Aorta (tissue), 5 donors: ENCODE measurements at regions not wholly inside any gene's neighbourhood (a gene's known extent, or its start where the extent isn't known, plus 50 kb on each side); places are given as distances from the start of the nearest gene placed in this dataset.

ENCODE experiments used
- ATAC-seq: fragments of 200-7000 bp; cut with Tn5 transposase; one replicate; pipeline ENCODE4 v1.9.1; 2022; ENCODE audit warnings: moderate library complexity; ENCODE audit not compliant: low FRiP score
- DNase-seq, 2 donors: peaks; one replicate each; pipeline ENCODE4 v3.0.0-alpha.2; 2020
- H3K27ac ChIP-seq, 2 donors: one replicate each; pipeline ENCODE4 v1.5.1; 2013; ENCODE audit warnings: low read length in 2 of 2, mild to moderate bottlenecking in 2 of 2, moderate library complexity in 2 of 2, control low read depth in 1 of 2, inconsistent platforms in 1 of 2, low read depth in 1 of 2
- H3K27me3 ChIP-seq, 2 donors: one replicate each; pipeline ENCODE4 v1.6.1; 2013; ENCODE audit warnings: control low read depth in 1 of 2, low read length in 1 of 2, mild to moderate bottlenecking in 1 of 2, moderate library complexity in 1 of 2; ENCODE audit not compliant: insufficient read depth in 2 of 2, control insufficient read depth in 1 of 2
- H3K36me3 ChIP-seq, 2 donors: one replicate each; pipeline ENCODE4 v1.6.1; 2013; ENCODE audit warnings: control low read depth in 1 of 2, low read length in 1 of 2, mild to moderate bottlenecking in 1 of 2; ENCODE audit not compliant: insufficient read depth in 2 of 2, control insufficient read depth in 1 of 2
- H3K4me1 ChIP-seq, 2 donors: one replicate each; pipeline ENCODE4 v1.6.1; 2013; ENCODE audit warnings: low read length in 2 of 2, control low read depth in 1 of 2, mild to moderate bottlenecking in 1 of 2, moderate library complexity in 1 of 2; ENCODE audit not compliant: insufficient read depth in 2 of 2, control insufficient read depth in 1 of 2
- H3K4me3 ChIP-seq, 2 donors: one replicate each; pipeline ENCODE4 v1.5.1; 2013; ENCODE audit warnings: low read length in 2 of 2, control low read depth in 1 of 2, mild to moderate bottlenecking in 1 of 2
- H3K9me3 ChIP-seq: one replicate; pipeline ENCODE4 v1.6.1; 2013; ENCODE audit warnings: mild to moderate bottlenecking, low read length; ENCODE audit not compliant: control insufficient read depth
- WGBS, 2 donors: extraction: QIAGEN DNeasy Blood & Tissue Kit; methylation state at CpG; one replicate each; pipeline ENCODE4 v1.1.7; 2013; 5-methylcytosine and 5-hydroxymethylcytosine counted together
- intact Hi-C, 2 donors: fragments of 100-400 bp; cut with DNase I; formaldehyde crosslinking; loops; one replicate each; pipeline versions ENCODE4 v1.14.2 to v1.15.0; 2022
- donor health status: healthy with polysubstance abuse.
- donor health status: Bipolar disorder and iron deficiency.
- donor health status: DM: no; HTN: no; CAD: no.
- donor health status: DM: no; HTN: no; CAD: no.
- donor health status: DM: yes; HTN: yes; CAD: no.

- WGBS, 2 donors, result 95 to 98% methylated on average over 2 of the region's 2 CpGs
- ATAC-seq (no peak), DNase-seq (no peak)
- Histone ChIP-seq H3K27me3 (no peaks in the 10 kb centered on the region), H3K27ac (no peak overlapping the region), H3K4me3 (no peak overlapping the region), H3K36me3 (no peaks in the 10 kb centered on the region), H3K4me1 (no peaks in the 10 kb centered on the region), H3K9me3 (no peaks in the 10 kb centered on the region)
- intact Hi-C loops, result no loop called here
These were observed 142.5 kb upstream of the ARID2 start for GRCh38 chr12:45587012-45587411.

GRCh38 chr12:45587877-45588533, 141.5 kb upstream of the ARID2 start:
- H3K36me3 ChIP-seq, result no peaks in the 10 kb centered on the region
- H3K4me1 ChIP-seq, result no peaks in the 10 kb centered on the region
- ATAC-seq, result no peak
- intact Hi-C loops, result no loop called here
- no peak for DNase-seq
- 94 to 100% methylated on average over 3 of the region's 3 CpGs for WGBS, 2 donors
- no peaks in the 10 kb centered on the region for H3K27me3 ChIP-seq
- no peak overlapping the region for H3K4me3 ChIP-seq
- no peaks in the 10 kb centered on the region for H3K9me3 ChIP-seq
- no peak overlapping the region for H3K27ac ChIP-seq

- no peak overlapping the region for H3K4me3 ChIP-seq
- no peaks in the 10 kb centered on the region for H3K9me3 ChIP-seq
- H3K27ac ChIP-seq, result no peak overlapping the region
- WGBS, 2 donors, result 55 to 61% methylated on average over 2 of the region's 2 CpGs
- ATAC-seq (no peak), DNase-seq (no peak)
- no peaks in the 10 kb centered on the region for H3K4me1 ChIP-seq
- no peaks in the 10 kb centered on the region for H3K36me3 ChIP-seq
- intact Hi-C loops, result no loop called here
- no peaks in the 10 kb centered on the region for H3K27me3 ChIP-seq
These were observed 138.9 kb upstream of the ARID2 start for GRCh38 chr12:45590646-45591045.

GRCh38 chr12:45591635-45592034, 137.9 kb upstream of the ARID2 start:
- Histone ChIP-seq H3K27me3 (no peaks in the 10 kb centered on the region), H3K9me3 (no peaks in the 10 kb centered on the region), H3K4me3 (no peak overlapping the region), H3K4me1 (no peaks in the 10 kb centered on the region), H3K27ac (no peak overlapping the region), H3K36me3 (no peaks in the 10 kb centered on the region)
- DNase-seq (no peak), ATAC-seq (no peak)
- intact Hi-C loops, result no loop called here
- WGBS, 2 donors, result 94 to 95% methylated on average over 5 of the region's 5 CpGs

- 96 to 98% methylated on average over 1 of the region's 1 CpG for WGBS, 2 donors
- intact Hi-C loops, result no loop called here
These were observed 133.1 kb upstream of the ARID2 start for GRCh38 chr12:45596366-45596765.

GRCh38 chr12:45598336-45598735, 131.2 kb upstream of the ARID2 start:
- Histone ChIP-seq H3K36me3 (no peaks in the 10 kb centered on the region), H3K9me3 (no peaks in the 10 kb centered on the region), H3K27ac (no peak overlapping the region), H3K4me3 (no peak overlapping the region), H3K4me1 (no peaks in the 10 kb centered on the region), H3K27me3 (no peaks in the 10 kb centered on the region)
- DNase-seq, result no peak
- intact Hi-C loops, result no loop called here
- no peak for ATAC-seq
- 48 to 94% methylated on average over 2 of the region's 2 CpGs for whole genome bisulfite sequencing, 2 donors

More at GRCh38 chr12:45596366-45596765, 133.1 kb upstream of the ARID2 start:
- H3K27ac ChIP-seq, result no peak overlapping the region
- H3K4me3 ChIP-seq, result no peak overlapping the region
- DNase-seq, result no peak
- H3K9me3 ChIP-seq, result no peaks in the 10 kb centered on the region
- no peaks in the 10 kb centered on the region for H3K36me3 ChIP-seq
- no peaks in the 10 kb centered on the region for H3K27me3 ChIP-seq
- ATAC-seq, result no peak
- no peaks in the 10 kb centered on the region for H3K4me1 ChIP-seq

- H3K27me3 ChIP-seq, result no peaks in the 10 kb centered on the region
- H3K4me1 ChIP-seq, result no peaks in the 10 kb centered on the region
- WGBS, 2 donors, result 90 to 97% methylated on average over 1 of the region's 1 CpG
- no peak for ATAC-seq
- no peak overlapping the region for H3K27ac ChIP-seq
- intact Hi-C loops, result no loop called here
- H3K4me3 ChIP-seq, result no peak overlapping the region
- no peaks in the 10 kb centered on the region for H3K9me3 ChIP-seq
- DNase-seq, result no peak
- no peaks in the 10 kb centered on the region for H3K36me3 ChIP-seq
These were observed 130.7 kb upstream of the ARID2 start for GRCh38 chr12:45598761-45599160.

GRCh38 chr12:45599196-45599595, 130.3 kb upstream of the ARID2 start:
- H3K36me3 ChIP-seq, result no peaks in the 10 kb centered on the region
- 89 to 93% methylated on average over 2 of the region's 2 CpGs for WGBS, 2 donors
- H3K27ac ChIP-seq, result no peak overlapping the region
- ATAC-seq (no peak), DNase-seq (no peak)
- H3K27me3 ChIP-seq, result no peaks in the 10 kb centered on the region
- H3K4me1 ChIP-seq, result no peaks in the 10 kb centered on the region
- no peaks in the 10 kb centered on the region for H3K9me3 ChIP-seq
- intact Hi-C loops, result no loop called here
- no peak overlapping the region for H3K4me3 ChIP-seq

GRCh38 chr12:45601390-45601789, 128.1 kb upstream of the ARID2 start:
- no peaks in the 10 kb centered on the region for H3K27me3 ChIP-seq
- H3K4me1 ChIP-seq, result no peaks in the 10 kb centered on the region
- ATAC-seq (no peak), DNase-seq (no peak)
- intact Hi-C loops, result no loop called here
- H3K9me3 ChIP-seq, result no peaks in the 10 kb centered on the region
- H3K4me3 ChIP-seq, result no peak overlapping the region
- WGBS, 2 donors, result 77 to 81% methylated on average over 2 of the region's 2 CpGs
- H3K27ac ChIP-seq, result no peak overlapping the region
- no peaks in the 10 kb centered on the region for H3K36me3 ChIP-seq
